ENCODE measurements at regions not wholly inside any gene's neighbourhood (a gene's known extent, or its start where the extent isn't known, plus 50 kb on each side); places are given as distances from the start of the nearest gene placed in this dataset.

DNA sequence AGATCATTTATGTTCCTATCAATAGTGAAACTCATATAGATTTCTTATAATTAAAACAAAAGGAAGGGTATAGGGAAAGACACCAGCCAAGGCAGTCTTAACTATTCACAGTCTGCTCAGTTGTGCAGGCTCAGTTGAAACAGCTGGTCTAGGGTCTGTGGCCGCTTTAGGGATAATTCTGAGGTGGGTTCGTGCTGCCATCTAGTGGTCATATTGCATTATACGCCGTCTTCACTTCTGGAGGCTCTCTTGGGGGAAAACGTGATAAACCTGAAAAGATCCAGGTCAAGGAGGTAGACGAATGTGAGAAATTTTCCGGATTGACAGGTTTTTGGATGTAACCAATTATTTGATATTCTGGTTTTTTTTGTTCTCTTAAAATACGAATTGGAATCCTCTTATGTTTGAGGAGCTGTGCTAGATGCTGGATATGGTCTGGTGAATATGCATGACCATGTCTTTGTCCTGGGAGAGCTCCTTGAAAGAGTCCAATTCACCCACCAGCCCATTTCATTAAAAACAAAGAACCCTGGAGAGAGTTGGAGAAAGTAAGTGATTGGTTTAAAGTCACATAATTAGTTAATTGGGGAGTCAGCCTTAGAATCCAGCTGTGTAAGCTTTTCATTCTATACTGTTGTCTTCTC is 492.4 kb downstream of the PLCL1 start:
- no peak overlapping the region for H3K27ac Mint-ChIP-seq (ENCODE audit: unreplicated experiment)
- Histone ChIP-seq H3K4me1 (ENCODE audit: insufficient read depth, low read length) (no peaks in the 10 kb centered on the region), H3K4me2 (ENCODE audit: low read length) (no peak overlapping the region), H3K36me3 (ENCODE audit: insufficient read depth, low read length) (no peaks in the 10 kb centered on the region), H3K27ac (ENCODE audit: low read depth, low read length) (no peak overlapping the region), H4K20me1 (ENCODE audit: insufficient read depth, low read length) (no peaks in the 10 kb centered on the region), H3K9me3 (ENCODE audit: insufficient read depth, low read depth, low read length) (no peaks in the 10 kb centered on the region), H3K9ac (ENCODE audit: low read length) (no peak overlapping the region), H3K27me3 (ENCODE audit: insufficient read depth, low read length) (no peaks in the 10 kb centered on the region), H3K4me3 (ENCODE audit: insufficient read depth, low read depth, low read length) (no peak overlapping the region), H3K79me2 (ENCODE audit: insufficient read depth, low read length) (no peaks in the 10 kb centered on the region), H2AFZ (ENCODE audit: low read depth, low read length) (no peak overlapping the region)
- no peak overlapping the region for H3K4me3 Mint-ChIP-seq (ENCODE audit: unreplicated experiment)
- DNase-seq (ENCODE audit: low read depth), result peak; percentile 15
- no peaks in the 10 kb centered on the region for H3K4me1 Mint-ChIP-seq (ENCODE audit: low read depth, unreplicated experiment)
- no peaks in the 10 kb centered on the region for H3K36me3 Mint-ChIP-seq (ENCODE audit: low read depth, unreplicated experiment)
- H3K27me3 Mint-ChIP-seq (ENCODE audit: low read depth, unreplicated experiment), result peaks cover 38% of the 10 kb centered on the region
- FAIRE-seq, result peak; percentile 32
- TF ChIP-seq, protein P1, sequence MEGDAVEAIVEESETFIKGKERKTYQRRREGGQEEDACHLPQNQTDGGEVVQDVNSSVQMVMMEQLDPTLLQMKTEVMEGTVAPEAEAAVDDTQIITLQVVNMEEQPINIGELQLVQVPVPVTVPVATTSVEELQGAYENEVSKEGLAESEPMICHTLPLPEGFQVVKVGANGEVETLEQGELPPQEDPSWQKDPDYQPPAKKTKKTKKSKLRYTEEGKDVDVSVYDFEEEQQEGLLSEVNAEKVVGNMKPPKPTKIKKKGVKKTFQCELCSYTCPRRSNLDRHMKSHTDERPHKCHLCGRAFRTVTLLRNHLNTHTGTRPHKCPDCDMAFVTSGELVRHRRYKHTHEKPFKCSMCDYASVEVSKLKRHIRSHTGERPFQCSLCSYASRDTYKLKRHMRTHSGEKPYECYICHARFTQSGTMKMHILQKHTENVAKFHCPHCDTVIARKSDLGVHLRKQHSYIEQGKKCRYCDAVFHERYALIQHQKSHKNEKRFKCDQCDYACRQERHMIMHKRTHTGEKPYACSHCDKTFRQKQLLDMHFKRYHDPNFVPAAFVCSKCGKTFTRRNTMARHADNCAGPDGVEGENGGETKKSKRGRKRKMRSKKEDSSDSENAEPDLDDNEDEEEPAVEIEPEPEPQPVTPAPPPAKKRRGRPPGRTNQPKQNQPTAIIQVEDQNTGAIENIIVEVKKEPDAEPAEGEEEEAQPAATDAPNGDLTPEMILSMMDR (IDR thresholded peaks at IDR 0.05; ENCODE audit: insufficient read depth, low read depth, low read length), result peak; percentile 71
- TF ChIP-seq EZH2 (IDR thresholded peaks at IDR 0.05; ENCODE audit: insufficient read depth, low read length), result no peak
- H3K9me3 Mint-ChIP-seq (ENCODE audit: unreplicated experiment), result no peaks in the 10 kb centered on the region

- Histone ChIP-seq H3K27me3 (ENCODE audit: insufficient read depth, low read length) (no peaks in the 10 kb centered on the region), H3K79me2 (ENCODE audit: insufficient read depth, low read length) (no peaks in the 10 kb centered on the region), H4K20me1 (ENCODE audit: insufficient read depth, low read length) (no peaks in the 10 kb centered on the region), H3K9ac (ENCODE audit: low read length) (no peak overlapping the region), H3K4me2 (ENCODE audit: low read length) (no peak overlapping the region), H2AFZ (ENCODE audit: low read depth, low read length) (no peak overlapping the region), H3K4me3 (ENCODE audit: insufficient read depth, low read depth, low read length) (no peak overlapping the region), H3K9me3 (ENCODE audit: insufficient read depth, low read depth, low read length) (no peaks in the 10 kb centered on the region), H3K27ac (ENCODE audit: low read depth, low read length) (no peak overlapping the region), H3K4me1 (ENCODE audit: insufficient read depth, low read length) (no peaks in the 10 kb centered on the region), H3K36me3 (ENCODE audit: insufficient read depth, low read length) (no peaks in the 10 kb centered on the region)
- no peak for TF ChIP-seq EZH2 (IDR thresholded peaks at IDR 0.05; ENCODE audit: insufficient read depth, low read length)
- TF ChIP-seq, protein P1 (IDR thresholded peaks at IDR 0.05; ENCODE audit: insufficient read depth, low read depth, low read length), result no peak
- H3K9me3 Mint-ChIP-seq (ENCODE audit: unreplicated experiment), result no peaks in the 10 kb centered on the region
- FAIRE-seq, result no peak
- no peaks in the 10 kb centered on the region for H3K36me3 Mint-ChIP-seq (ENCODE audit: low read depth, unreplicated experiment)
- H3K4me3 Mint-ChIP-seq (ENCODE audit: unreplicated experiment), result no peak overlapping the region
- peaks cover 5% of the 10 kb centered on the region for H3K4me1 Mint-ChIP-seq (ENCODE audit: low read depth, unreplicated experiment)
- H3K27me3 Mint-ChIP-seq (ENCODE audit: low read depth, unreplicated experiment), result peaks cover 34% of the 10 kb centered on the region
- H3K27ac Mint-ChIP-seq (ENCODE audit: unreplicated experiment), result no peak overlapping the region
- no peak for DNase-seq (ENCODE audit: low read depth)
Measured at GRCh38 chr2:198293281-198293680, 488.9 kb downstream of the PLCL1 start.

DNA sequence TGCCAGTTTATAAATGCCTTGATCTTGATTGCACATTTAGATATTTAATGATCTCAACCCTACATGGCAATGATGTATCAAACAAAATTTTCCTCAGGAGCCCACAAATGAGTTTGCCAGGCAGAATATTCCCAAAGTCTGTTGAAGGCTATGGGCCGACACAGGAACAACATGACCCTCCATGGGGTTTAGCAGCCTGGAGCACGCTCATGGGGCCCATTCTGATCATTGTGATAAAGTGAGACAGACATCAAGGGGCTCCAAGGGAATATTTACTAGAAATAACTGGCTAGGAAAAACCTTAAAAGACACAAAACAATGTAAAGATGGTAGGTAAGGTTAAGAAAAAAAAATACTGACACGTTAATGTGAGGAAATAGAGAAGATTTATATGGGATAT is 485.4 kb downstream of the PLCL1 start:
- peaks cover 21% of the 10 kb centered on the region for H3K27me3 Mint-ChIP-seq (ENCODE audit: low read depth, unreplicated experiment)
- TF ChIP-seq EZH2 (IDR thresholded peaks at IDR 0.05; ENCODE audit: insufficient read depth, low read length), result no peak
- TF ChIP-seq, protein P1 (IDR thresholded peaks at IDR 0.05; ENCODE audit: insufficient read depth, low read depth, low read length), result no peak
- H3K79me2 ChIP-seq (ENCODE audit: insufficient read depth, low read length), result no peaks in the 10 kb centered on the region

More for the DNA sequence above, 485.4 kb downstream of the PLCL1 start:
- no peak overlapping the region for H3K4me3 Mint-ChIP-seq (ENCODE audit: unreplicated experiment)
- H3K9me3 Mint-ChIP-seq (ENCODE audit: unreplicated experiment), result no peaks in the 10 kb centered on the region
- peaks cover 25% of the 10 kb centered on the region for H3K4me1 Mint-ChIP-seq (ENCODE audit: low read depth, unreplicated experiment)
- H3K9ac ChIP-seq (ENCODE audit: low read length), result no peak overlapping the region
- no peaks in the 10 kb centered on the region for H3K36me3 Mint-ChIP-seq (ENCODE audit: low read depth, unreplicated experiment)
- no peaks in the 10 kb centered on the region for H3K27me3 ChIP-seq (ENCODE audit: insufficient read depth, low read length)
- no peak overlapping the region for H2AFZ ChIP-seq (ENCODE audit: low read depth, low read length)
- peak overlapping the region; percentile 24 for H3K27ac Mint-ChIP-seq (ENCODE audit: unreplicated experiment)
- H3K4me3 ChIP-seq (ENCODE audit: insufficient read depth, low read depth, low read length), result no peak overlapping the region
- DNase-seq (ENCODE audit: low read depth) (no peak), FAIRE-seq (no peak)
- H3K27ac ChIP-seq (ENCODE audit: low read depth, low read length), result no peak overlapping the region
- H4K20me1 ChIP-seq (ENCODE audit: insufficient read depth, low read length), result no peaks in the 10 kb centered on the region
- no peaks in the 10 kb centered on the region for H3K9me3 ChIP-seq (ENCODE audit: insufficient read depth, low read depth, low read length)
- no peaks in the 10 kb centered on the region for H3K4me1 ChIP-seq (ENCODE audit: insufficient read depth, low read length)
- no peaks in the 10 kb centered on the region for H3K36me3 ChIP-seq (ENCODE audit: insufficient read depth, low read length)
- H3K4me2 ChIP-seq (ENCODE audit: low read length), result no peak overlapping the region
